HG03469 (cell line): ENCODE measurements at regions not wholly inside any gene's neighbourhood (a gene's known extent, or its start where the extent isn't known, plus 50 kb on each side); places are given as distances from the start of the nearest gene placed in this dataset.
"Not testable (repeated sequence)": the region's sequence is repeated elsewhere in the genome, so short reads cannot be mapped to it uniquely, and the experiment has no call there.

Source experiments
- ATAC-seq: cut with Tn5 transposase; IDR thresholded peaks from one replicate; pipeline ENCODE4 v1.9.1; 2021; ENCODE audit warnings: mild to moderate bottlenecking, moderate library complexity, moderate number of reproducible peaks; ENCODE audit not compliant: unreplicated experiment

- not testable (repeated sequence) for ATAC-seq
These were observed 75.7 kb downstream of the QDPR start for GRCh38 chr4:17436047-17436749.

- ATAC-seq, result no peak
These were observed 78.1 kb downstream of the QDPR start for GRCh38 chr4:17433827-17434226.

GRCh38 chr4:17427991-17428390, 83.9 kb downstream of the QDPR start:
- no peak for ATAC-seq

- ATAC-seq, result no peak
These were observed 85.7 kb downstream of the QDPR start for GRCh38 chr4:17426222-17426621.

- ATAC-seq, result no peak
These were observed 93.9 kb downstream of the QDPR start for GRCh38 chr4:17418010-17418409.

- ATAC-seq, result no peak
These were observed 97.5 kb downstream of the QDPR start for GRCh38 chr4:17414392-17414791.

GRCh38 chr4:17400686-17401085, 111.2 kb downstream of the QDPR start:
- ATAC-seq, result no peak

- no peak for ATAC-seq
These were observed 113.1 kb downstream of the QDPR start for GRCh38 chr4:17398805-17399204.

GRCh38 chr4:17398035-17398434, 113.9 kb downstream of the QDPR start:
- ATAC-seq, result no peak

- ATAC-seq, result no peak
These were observed 114.3 kb downstream of the QDPR start for GRCh38 chr4:17397611-17398010.

GRCh38 chr4:17385403-17385802, 126.5 kb downstream of the QDPR start:
- no peak for ATAC-seq

GRCh38 chr4:17380347-17380746, 131.5 kb downstream of the QDPR start:
- no peak for ATAC-seq

GRCh38 chr4:17376205-17376604, 135.7 kb downstream of the QDPR start:
- ATAC-seq, result no peak

- no peak for ATAC-seq
These were observed 138.2 kb downstream of the QDPR start for GRCh38 chr4:17373666-17374065.

GRCh38 chr4:17370818-17371217, 141.1 kb downstream of the QDPR start:
- no peak for ATAC-seq

- ATAC-seq, result no peak
These were observed 143.5 kb downstream of the QDPR start for GRCh38 chr4:17368408-17368807.

GRCh38 chr4:17367201-17367600, 144.7 kb downstream of the QDPR start:
- ATAC-seq, result no peak

- ATAC-seq, result no peak
These were observed 145.4 kb downstream of the QDPR start for GRCh38 chr4:17366496-17366895.

- ATAC-seq, result no peak
These were observed 149.5 kb downstream of the QDPR start for GRCh38 chr4:17362430-17362829.

GRCh38 chr4:17358241-17358640, 153.6 kb downstream of the QDPR start:
- no peak for ATAC-seq

GRCh38 chr4:17356926-17357325, 155.0 kb downstream of the QDPR start:
- ATAC-seq, result no peak

GRCh38 chr4:17352357-17352756, 159.5 kb downstream of the QDPR start:
- no peak for ATAC-seq

- ATAC-seq, result no peak
These were observed 164.4 kb downstream of the QDPR start for GRCh38 chr4:17347445-17347844.
